ENCODE measurements at regions not wholly inside any gene's neighbourhood (a gene's known extent, or its start where the extent isn't known, plus 50 kb on each side); places are given as distances from the start of the nearest gene placed in this dataset.

DNA sequence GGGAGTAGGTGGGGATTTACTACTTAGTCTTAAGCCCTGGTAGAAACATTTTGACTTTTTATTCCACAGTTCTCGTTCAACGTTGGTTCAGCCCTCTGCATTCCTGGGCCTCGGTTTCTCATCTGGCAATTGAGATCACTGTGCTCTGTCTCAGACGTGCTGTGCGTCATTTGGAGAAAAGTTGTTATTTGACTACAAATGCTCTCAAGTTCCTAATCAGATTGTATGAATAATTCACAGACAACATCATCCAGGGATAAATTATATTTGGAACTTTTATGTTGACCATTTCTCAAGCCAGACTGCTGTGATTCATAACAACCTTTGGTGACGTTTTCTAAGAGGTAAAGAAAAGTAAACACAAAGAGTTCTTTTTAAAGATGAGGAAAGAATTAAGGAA, 69.2 kb downstream of the BLID start:
- TF ChIP-seq CTCF (IDR thresholded peaks at IDR 0.05): no peak
- no peak for TF ChIP-seq POLR2AphosphoS5 (IDR thresholded peaks at IDR 0.05; ENCODE audit: low read depth, low read length)
- TF ChIP-seq TCF7L2 (IDR thresholded peaks at IDR 0.05; ENCODE audit: low read depth, low read length): no peak
- TF ChIP-seq, protein P1, sequence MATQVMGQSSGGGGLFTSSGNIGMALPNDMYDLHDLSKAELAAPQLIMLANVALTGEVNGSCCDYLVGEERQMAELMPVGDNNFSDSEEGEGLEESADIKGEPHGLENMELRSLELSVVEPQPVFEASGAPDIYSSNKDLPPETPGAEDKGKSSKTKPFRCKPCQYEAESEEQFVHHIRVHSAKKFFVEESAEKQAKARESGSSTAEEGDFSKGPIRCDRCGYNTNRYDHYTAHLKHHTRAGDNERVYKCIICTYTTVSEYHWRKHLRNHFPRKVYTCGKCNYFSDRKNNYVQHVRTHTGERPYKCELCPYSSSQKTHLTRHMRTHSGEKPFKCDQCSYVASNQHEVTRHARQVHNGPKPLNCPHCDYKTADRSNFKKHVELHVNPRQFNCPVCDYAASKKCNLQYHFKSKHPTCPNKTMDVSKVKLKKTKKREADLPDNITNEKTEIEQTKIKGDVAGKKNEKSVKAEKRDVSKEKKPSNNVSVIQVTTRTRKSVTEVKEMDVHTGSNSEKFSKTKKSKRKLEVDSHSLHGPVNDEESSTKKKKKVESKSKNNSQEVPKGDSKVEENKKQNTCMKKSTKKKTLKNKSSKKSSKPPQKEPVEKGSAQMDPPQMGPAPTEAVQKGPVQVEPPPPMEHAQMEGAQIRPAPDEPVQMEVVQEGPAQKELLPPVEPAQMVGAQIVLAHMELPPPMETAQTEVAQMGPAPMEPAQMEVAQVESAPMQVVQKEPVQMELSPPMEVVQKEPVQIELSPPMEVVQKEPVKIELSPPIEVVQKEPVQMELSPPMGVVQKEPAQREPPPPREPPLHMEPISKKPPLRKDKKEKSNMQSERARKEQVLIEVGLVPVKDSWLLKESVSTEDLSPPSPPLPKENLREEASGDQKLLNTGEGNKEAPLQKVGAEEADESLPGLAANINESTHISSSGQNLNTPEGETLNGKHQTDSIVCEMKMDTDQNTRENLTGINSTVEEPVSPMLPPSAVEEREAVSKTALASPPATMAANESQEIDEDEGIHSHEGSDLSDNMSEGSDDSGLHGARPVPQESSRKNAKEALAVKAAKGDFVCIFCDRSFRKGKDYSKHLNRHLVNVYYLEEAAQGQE (IDR thresholded peaks at IDR 0.05; ENCODE audit: insufficient read depth in 1 of 2, low read depth in 2 of 2, low read length in 1 of 2): no peak
- no peak for TF ChIP-seq SIN3A (IDR thresholded peaks at IDR 0.05; ENCODE audit: borderline replicate concordance, insufficient read depth, low read depth, low read length)

Data from Panc1 (cell line).